A673 (cell line): ENCODE measurements at regions not wholly inside any gene's neighbourhood (a gene's known extent, or its start where the extent isn't known, plus 50 kb on each side); places are given as distances from the start of the nearest gene placed in this dataset.

Experiments
- BruUV-seq: library from RNA; stranded (reverse); fragments of 400-500 nt; replicated peaks from 2 replicates; lab custom pipeline; 2021; lab: Mats Ljungman, UMichigan
- CTCF ChIA-PET: fragments of 300-600 bp; sonication (Branson Sonifier 250); formaldehyde crosslinking; loops from one replicate; lab custom pipeline; 2022; ENCODE audit warnings: antibody characterized with exemption; lab: Charles Lee
- POLR2A ChIA-PET: fragments of 300-600 bp; sonication (Branson Sonifier 250); formaldehyde crosslinking; loops from one replicate; lab custom pipeline; 2022; ENCODE audit warnings: antibody characterized with exemption; ENCODE audit not compliant: low non-redundant PET; lab: Charles Lee
- DNase-seq: peaks from one replicate; pipeline ENCODE4 v3.0.0-alpha.2; 2015; ENCODE audit warnings: low spot score
- H3K27ac ChIP-seq: fragments of 200-600 bp; sonication (generic); 2 replicates; pipeline ENCODE4 v1.5.1; 2016; ENCODE audit warnings: mixed run types, low read depth, mild to moderate bottlenecking, mixed read lengths, antibody characterized with exemption, low read length; ENCODE audit not compliant: poor library complexity, severe bottlenecking
- H3K27me3 ChIP-seq: fragments of 200-600 bp; sonication (generic); replicated peaks from 2 replicates; pipeline ENCODE4 v1.6.1; 2017; ENCODE audit warnings: mixed run types, low read depth, mild to moderate bottlenecking, mixed read lengths, antibody characterized with exemption, low read length; ENCODE audit not compliant: insufficient read depth, poor library complexity
- H3K36me3 ChIP-seq: fragments of 200-600 bp; sonication (generic); 2 replicates; pipeline ENCODE4 v1.6.1; 2016; ENCODE audit warnings: mixed run types, mild to moderate bottlenecking, mixed read lengths, antibody characterized with exemption, low read length; ENCODE audit not compliant: insufficient read depth, poor library complexity, severe bottlenecking
- H3K4me1 ChIP-seq: fragments of 200-600 bp; sonication (generic); 2 replicates; pipeline ENCODE4 v1.6.1; 2017; ENCODE audit warnings: mixed run types, mild to moderate bottlenecking, mixed read lengths, antibody characterized with exemption, low read length; ENCODE audit not compliant: insufficient read depth, poor library complexity, severe bottlenecking
- H3K4me3 ChIP-seq: fragments of 200-600 bp; sonication (generic); 2 replicates; pipeline ENCODE4 v1.5.1; 2016; ENCODE audit warnings: low read depth, mixed run types, mild to moderate bottlenecking, mixed read lengths, low read length; ENCODE audit not compliant: poor library complexity, severe bottlenecking
- H3K9me3 ChIP-seq: fragments of 200-600 bp; sonication (generic); 2 replicates; pipeline ENCODE4 v1.6.1; 2016; ENCODE audit warnings: mixed run types, low read depth, mild to moderate bottlenecking, mixed read lengths, antibody characterized with exemption, low read length; ENCODE audit not compliant: poor library complexity, severe bottlenecking
- EZH2 ChIP-seq: fragments of 200-600 bp; sonication (generic); IDR thresholded peaks from 2 replicates; pipeline ENCODE4 v1.6.1; 2017; ENCODE audit warnings: borderline replicate concordance, low read depth, mild to moderate bottlenecking, mixed read lengths, antibody characterized with exemption, low read length; ENCODE audit not compliant: poor library complexity, severe bottlenecking
- intact Hi-C: fragments of 100-400 bp; cut with micrococcal nuclease; formaldehyde crosslinking; loops from one replicate; pipeline ENCODE4 v1.10.0; 2022; ENCODE audit not compliant: unreplicated experiment
- TF ChIP-seq, protein P1 (sequence below): fragments of 300-800, 200-600 bp; sonication (generic); conservative IDR thresholded peaks from 2 replicates; pipeline ENCODE4 v1.5.1; 2017; ENCODE audit warnings: low read depth, mild to moderate bottlenecking, antibody characterized with exemption, low read length, moderate library complexity, mixed read lengths

DNA sequence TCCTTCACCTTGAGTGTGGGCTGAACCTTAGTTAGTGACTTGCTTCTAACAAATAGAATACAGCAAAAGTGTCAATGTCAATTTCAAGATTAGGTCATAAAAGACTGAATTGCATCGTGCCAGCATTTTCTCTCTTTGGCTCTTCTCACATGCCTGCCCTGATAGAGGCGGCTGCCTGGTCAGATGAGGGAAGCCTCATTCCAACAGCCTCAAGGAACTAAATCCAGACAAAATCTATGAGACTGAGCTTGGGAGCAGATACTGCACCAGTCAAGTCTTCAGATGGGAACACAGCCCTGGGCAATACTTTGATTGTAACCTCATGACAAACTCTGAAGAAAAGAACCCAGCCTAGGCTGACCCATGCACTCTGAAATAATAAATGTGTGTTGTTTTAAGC is 63.5 kb upstream of the MFGE8 start:
- no TSS peak for BruUV-seq
- no peak overlapping the region for H3K4me3 ChIP-seq
- no peaks in the 10 kb centered on the region for H3K27me3 ChIP-seq
- no peaks in the 10 kb centered on the region for H3K9me3 ChIP-seq
- CTCF ChIA-PET = no interaction called here
- no peak for TF ChIP-seq EZH2
- TF ChIP-seq, protein P1, sequence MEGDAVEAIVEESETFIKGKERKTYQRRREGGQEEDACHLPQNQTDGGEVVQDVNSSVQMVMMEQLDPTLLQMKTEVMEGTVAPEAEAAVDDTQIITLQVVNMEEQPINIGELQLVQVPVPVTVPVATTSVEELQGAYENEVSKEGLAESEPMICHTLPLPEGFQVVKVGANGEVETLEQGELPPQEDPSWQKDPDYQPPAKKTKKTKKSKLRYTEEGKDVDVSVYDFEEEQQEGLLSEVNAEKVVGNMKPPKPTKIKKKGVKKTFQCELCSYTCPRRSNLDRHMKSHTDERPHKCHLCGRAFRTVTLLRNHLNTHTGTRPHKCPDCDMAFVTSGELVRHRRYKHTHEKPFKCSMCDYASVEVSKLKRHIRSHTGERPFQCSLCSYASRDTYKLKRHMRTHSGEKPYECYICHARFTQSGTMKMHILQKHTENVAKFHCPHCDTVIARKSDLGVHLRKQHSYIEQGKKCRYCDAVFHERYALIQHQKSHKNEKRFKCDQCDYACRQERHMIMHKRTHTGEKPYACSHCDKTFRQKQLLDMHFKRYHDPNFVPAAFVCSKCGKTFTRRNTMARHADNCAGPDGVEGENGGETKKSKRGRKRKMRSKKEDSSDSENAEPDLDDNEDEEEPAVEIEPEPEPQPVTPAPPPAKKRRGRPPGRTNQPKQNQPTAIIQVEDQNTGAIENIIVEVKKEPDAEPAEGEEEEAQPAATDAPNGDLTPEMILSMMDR = no peak
- no peaks in the 10 kb centered on the region for H3K4me1 ChIP-seq
- POLR2A ChIA-PET = no interaction called here
- DNase-seq = no peak
- H3K27ac ChIP-seq = no peak overlapping the region
- intact Hi-C loops = no loop called here
- H3K36me3 ChIP-seq = no peaks in the 10 kb centered on the region

GRCh38 chr15:88979674-88980073 is 66.5 kb upstream of the MFGE8 start:
- no peaks in the 10 kb centered on the region for H3K9me3 ChIP-seq
- H3K27ac ChIP-seq = no peak overlapping the region
- no TSS peak for BruUV-seq
- H3K4me1 ChIP-seq = no peaks in the 10 kb centered on the region
- TF ChIP-seq EZH2 = no peak
- TF ChIP-seq, protein P1 = no peak
- no peak overlapping the region for H3K4me3 ChIP-seq
- DNase-seq = no peak
- ChIA-PET CTCF (no interaction called here), POLR2A (no interaction called here)
- intact Hi-C loops = no loop called here
- H3K27me3 ChIP-seq = no peaks in the 10 kb centered on the region
- H3K36me3 ChIP-seq = no peaks in the 10 kb centered on the region

DNA sequence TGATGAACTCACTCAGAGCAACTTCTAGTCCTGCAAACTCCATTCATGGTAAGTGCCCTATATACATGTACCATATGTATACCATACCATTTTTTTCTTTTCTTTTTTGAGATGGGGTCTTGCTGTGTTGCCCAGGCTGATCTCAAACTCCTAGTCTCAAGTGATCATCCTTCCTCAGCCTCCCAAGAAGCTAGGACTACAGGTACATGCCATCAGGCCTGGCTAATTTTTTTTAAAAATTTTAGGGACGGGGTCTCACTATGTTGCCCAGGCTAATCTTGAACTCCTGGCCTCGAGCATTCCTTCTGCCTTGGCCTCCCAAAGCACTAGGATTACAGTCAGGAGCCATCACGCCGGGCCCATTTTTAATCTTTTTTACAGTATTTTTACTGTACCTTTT is 67.3 kb upstream of the MFGE8 start:
- no peak for DNase-seq
- H3K4me3 ChIP-seq = no peak overlapping the region
- CTCF ChIA-PET = no interaction called here
- intact Hi-C loops = no loop called here
- H3K9me3 ChIP-seq = no peaks in the 10 kb centered on the region
- POLR2A ChIA-PET = no interaction called here
- TF ChIP-seq EZH2 = no peak
- TF ChIP-seq, protein P1 = no peak
- H3K27ac ChIP-seq = no peak overlapping the region
- H3K36me3 ChIP-seq = no peaks in the 10 kb centered on the region
- BruUV-seq = no TSS peak
- no peaks in the 10 kb centered on the region for H3K27me3 ChIP-seq
- H3K4me1 ChIP-seq = no peaks in the 10 kb centered on the region
